C4-2B (cell line): ENCODE measurements at regions not wholly inside any gene's neighbourhood (a gene's known extent, or its start where the extent isn't known, plus 50 kb on each side); places are given as distances from the start of the nearest gene placed in this dataset.

ENCODE experiments used
- ZFX ChIP-seq: fragments of 450-650 bp; IDR thresholded peaks from 2 replicates; pipeline ENCODE4 v1.6.1; 2017
- TF ChIP-seq, protein P1 (sequence below): fragments of 450-650 bp; conservative IDR thresholded peaks from 2 replicates; pipeline ENCODE4 v1.5.1; 2017; ENCODE audit warnings: mild to moderate bottlenecking

DNA sequence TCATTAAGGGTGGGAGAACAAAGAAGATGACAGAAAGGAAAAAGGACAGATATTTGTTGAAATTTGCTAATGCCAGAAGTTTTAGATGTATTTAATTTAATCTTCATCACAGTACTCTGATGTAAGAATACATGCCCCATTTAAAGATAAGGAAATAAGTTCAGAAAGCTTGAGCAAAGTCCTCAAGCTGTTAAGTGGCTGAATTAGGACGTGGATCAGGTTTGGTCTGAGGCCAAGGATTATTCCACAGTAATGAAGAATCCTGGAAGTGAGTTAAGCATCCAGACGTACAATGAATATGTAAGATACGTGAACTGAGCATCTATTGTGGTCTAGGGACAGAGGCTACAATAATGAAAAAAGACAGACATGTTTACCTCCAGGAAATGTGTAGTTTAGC is 671.3 kb downstream of the PRELID2 start:
- TF ChIP-seq, protein P1, sequence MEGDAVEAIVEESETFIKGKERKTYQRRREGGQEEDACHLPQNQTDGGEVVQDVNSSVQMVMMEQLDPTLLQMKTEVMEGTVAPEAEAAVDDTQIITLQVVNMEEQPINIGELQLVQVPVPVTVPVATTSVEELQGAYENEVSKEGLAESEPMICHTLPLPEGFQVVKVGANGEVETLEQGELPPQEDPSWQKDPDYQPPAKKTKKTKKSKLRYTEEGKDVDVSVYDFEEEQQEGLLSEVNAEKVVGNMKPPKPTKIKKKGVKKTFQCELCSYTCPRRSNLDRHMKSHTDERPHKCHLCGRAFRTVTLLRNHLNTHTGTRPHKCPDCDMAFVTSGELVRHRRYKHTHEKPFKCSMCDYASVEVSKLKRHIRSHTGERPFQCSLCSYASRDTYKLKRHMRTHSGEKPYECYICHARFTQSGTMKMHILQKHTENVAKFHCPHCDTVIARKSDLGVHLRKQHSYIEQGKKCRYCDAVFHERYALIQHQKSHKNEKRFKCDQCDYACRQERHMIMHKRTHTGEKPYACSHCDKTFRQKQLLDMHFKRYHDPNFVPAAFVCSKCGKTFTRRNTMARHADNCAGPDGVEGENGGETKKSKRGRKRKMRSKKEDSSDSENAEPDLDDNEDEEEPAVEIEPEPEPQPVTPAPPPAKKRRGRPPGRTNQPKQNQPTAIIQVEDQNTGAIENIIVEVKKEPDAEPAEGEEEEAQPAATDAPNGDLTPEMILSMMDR, result no peak
- no peak for TF ChIP-seq ZFX
